HCT116 (cell line): ENCODE measurements at regions not wholly inside any gene's neighbourhood (a gene's known extent, or its start where the extent isn't known, plus 50 kb on each side); places are given as distances from the start of the nearest gene placed in this dataset.

Experiments
- ATAC-seq: fragments of 200-7000 bp; cut with Tn5 transposase; 2 replicates; pipeline ENCODE4 v1.9.1; 2020; ENCODE audit warnings: mild to moderate bottlenecking, moderate library complexity
- BruUV-seq: library from RNA; stranded (reverse); fragments of 400-500 nt; replicated peaks from 2 replicates; lab custom pipeline; 2021; lab: Mats Ljungman, UMichigan
- CTCF ChIA-PET: fragments of 300-600 bp; sonication (Branson Sonifier 250); formaldehyde crosslinking; loops from one replicate; lab custom pipeline; 2021; ENCODE audit warnings: antibody characterized with exemption; lab: Charles Lee
- POLR2A ChIA-PET: fragments of 300-600, 350-600 bp; sonication (Branson Sonifier 250); formaldehyde crosslinking; loops from one replicate; lab custom pipeline; 2021; ENCODE audit warnings: antibody characterized with exemption; lab: Charles Lee
- RAD21 ChIA-PET, 2 experiments: fragments of 300-600 bp; sonication (Branson Sonifier 250); formaldehyde crosslinking; loops; one replicate each; lab custom pipeline; 2023; ENCODE audit warnings: low total read pairs in 2 of 2; ENCODE audit not compliant: uncharacterized antibody in 2 of 2, unreplicated experiment in 2 of 2, low non-redundant PET in 1 of 2; lab: Charles Lee
- DNase-seq: peaks from one replicate; pipeline ENCODE4 v3.0.0-alpha.2; 2010; ENCODE audit warnings: low read depth, low spot score
- H2AFZ ChIP-seq: fragments of 200-600 bp; shearing (Covaris generic), sonication (generic); 2 replicates; pipeline ENCODE4 v1.6.1; 2017; ENCODE audit warnings: low read depth, mixed run types, mixed read lengths, antibody characterized with exemption, low read length; ENCODE audit not compliant: poor library complexity, severe bottlenecking
- H3K27ac ChIP-seq: 2 replicates; pipeline ENCODE4 v1.5.1; 2012; ENCODE audit warnings: low read depth, low read length
- H3K27me3 ChIP-seq: fragments of 200-600 bp; sonication (generic); 2 replicates; pipeline ENCODE4 v1.6.1; 2016; ENCODE audit warnings: mixed run types, low read length, mixed read lengths; ENCODE audit not compliant: insufficient read depth
- H3K36me3 ChIP-seq, 2 experiments: fragments of 200-500 bp in 1 of 2; fragments of 200-600 bp in 1 of 2; sonication (Bioruptor generic) in 1 of 2; sonication (generic) in 1 of 2; 2 replicates each; pipeline versions ENCODE4 v1.5.1 to v1.6.1; 2014 to 2016; ENCODE audit warnings: low read length in 2 of 2, inconsistent platforms in 1 of 2, mixed read lengths in 1 of 2, mixed run types in 1 of 2; ENCODE audit not compliant: insufficient read depth in 2 of 2, control insufficient read depth in 1 of 2
- H3K4me1 ChIP-seq, 2 experiments: fragments of 200-600 bp in 1 of 2; sonication (generic) in 1 of 2; 2 replicates each; pipeline versions ENCODE4 v1.5.1 to v1.6.1; 2012 to 2017; ENCODE audit warnings: low read length in 2 of 2, inconsistent platforms in 1 of 2, mild to moderate bottlenecking in 1 of 2, mixed read lengths in 1 of 2, mixed run types in 1 of 2, moderate library complexity in 1 of 2; ENCODE audit not compliant: insufficient read depth in 2 of 2, control insufficient read depth in 1 of 2
- H3K4me2 ChIP-seq: fragments of 200-600 bp; sonication (generic); 2 replicates; pipeline ENCODE4 v1.6.1; 2017; ENCODE audit warnings: mixed run types, low read length, mixed read lengths
- H3K4me3 ChIP-seq, 2 experiments: fragments of 200-600 bp in 1 of 2; sonication (generic) in 1 of 2; replicated peaks in 1 of 2; 2 replicates each; pipeline ENCODE4 v1.5.1; 2011 to 2016; ENCODE audit warnings: low read length in 2 of 2, control low read depth in 1 of 2, low read depth in 1 of 2, mild to moderate bottlenecking in 1 of 2, mixed read lengths in 1 of 2, mixed run types in 1 of 2
- H3K79me2 ChIP-seq: fragments of 200-600 bp; sonication (generic); 2 replicates; pipeline ENCODE4 v1.6.1; 2017; ENCODE audit warnings: mild to moderate bottlenecking, mixed run types, low read length, moderate library complexity, mixed read lengths; ENCODE audit not compliant: insufficient read depth
- H3K9ac ChIP-seq: fragments of 200-600 bp; sonication (generic); 2 replicates; pipeline ENCODE4 v1.6.1; 2016; ENCODE audit warnings: low read length, mixed read lengths
- H3K9me2 ChIP-seq: fragments of 200-600 bp; sonication (generic), shearing (Covaris generic); 2 replicates; pipeline ENCODE4 v1.6.1; 2017; ENCODE audit warnings: mixed run types, mild to moderate bottlenecking, moderate library complexity; ENCODE audit not compliant: insufficient read depth
- H3K9me3 ChIP-seq, 2 experiments: fragments of 200-500 bp in 1 of 2; fragments of 200-600 bp in 1 of 2; sonication (Bioruptor generic) in 1 of 2; sonication (generic) in 1 of 2; 2 replicates each; pipeline ENCODE4 v1.6.1; 2014 to 2017; ENCODE audit warnings: low read length in 2 of 2, mixed read lengths in 2 of 2, inconsistent platforms in 1 of 2, low read depth in 1 of 2, mild to moderate bottlenecking in 1 of 2, mixed run types in 1 of 2, moderate library complexity in 1 of 2; ENCODE audit not compliant: control insufficient read depth in 1 of 2, insufficient read depth in 1 of 2
- H4K20me1 ChIP-seq: fragments of 200-600 bp; sonication (generic), shearing (Covaris generic); 2 replicates; pipeline ENCODE4 v1.6.1; 2017; ENCODE audit warnings: mixed run types, mild to moderate bottlenecking, moderate library complexity; ENCODE audit not compliant: insufficient read depth
- ELF1 ChIP-seq: IDR thresholded peaks from 2 replicates; pipeline ENCODE4 v1.6.1; 2012; ENCODE audit warnings: low read depth, borderline replicate concordance
- FOSL1 ChIP-seq: IDR thresholded peaks from 2 replicates; pipeline ENCODE4 v1.6.1; 2012; ENCODE audit warnings: low read depth
- POLR2A ChIP-seq: IDR thresholded peaks from 2 replicates; pipeline ENCODE4 v1.7.0; 2011; ENCODE audit warnings: borderline replicate concordance; ENCODE audit not compliant: insufficient read depth, insufficient read length; ENCODE audit errors: extremely low read depth
- POLR2AphosphoS5 ChIP-seq: IDR thresholded peaks from 2 replicates; pipeline ENCODE4 v1.6.1; 2011; ENCODE audit warnings: mild to moderate bottlenecking, low read depth, low read length, moderate library complexity
- SIN3A ChIP-seq: IDR thresholded peaks from 2 replicates; pipeline ENCODE4 v1.6.1; 2012; ENCODE audit warnings: low read depth
- TCF7L2 ChIP-seq: IDR thresholded peaks from 2 replicates; pipeline ENCODE4 v1.7.0; 2011; ENCODE audit warnings: borderline replicate concordance, inconsistent platforms; ENCODE audit not compliant: insufficient read depth, insufficient read length; ENCODE audit errors: extremely low read depth
- YY1 ChIP-seq: IDR thresholded peaks from 2 replicates; pipeline ENCODE4 v1.6.1; 2011; ENCODE audit warnings: low read length, low read depth, moderate library complexity, mild to moderate bottlenecking; ENCODE audit not compliant: insufficient replicate concordance; ENCODE audit errors: extremely low read depth
- ZFX ChIP-seq: fragments of 450-650 bp; IDR thresholded peaks from 2 replicates; pipeline ENCODE4 v1.6.1; 2017
- ZNF274 ChIP-seq: fragments of 200-500 bp; sonication (Bioruptor generic); IDR thresholded peaks from 2 replicates; pipeline ENCODE4 v1.6.1; 2014; ENCODE audit warnings: mild to moderate bottlenecking, low read depth, low read length, inconsistent platforms
- intact Hi-C: fragments of 100-400 bp; cut with micrococcal nuclease; formaldehyde crosslinking; loops from 2 replicates; pipeline ENCODE4 v1.10.0; 2022
- TF ChIP-seq, protein P1 (sequence below), 3 experiments: fragments of 200-600 bp in 1 of 3; sonication (generic) in 1 of 3; IDR thresholded peaks in 2 of 3; conservative IDR thresholded peaks in 1 of 3; 2 replicates each; pipeline ENCODE4 v1.5.1; 2012 to 2017; ENCODE audit warnings: low read depth in 2 of 3, low read length in 2 of 3, antibody characterized with exemption in 1 of 3, borderline replicate concordance in 1 of 3, control low read depth in 1 of 3, mild to moderate bottlenecking in 1 of 3, mixed read lengths in 1 of 3, mixed run types in 1 of 3, moderate library complexity in 1 of 3; ENCODE audit not compliant: insufficient read depth in 1 of 3

DNA sequence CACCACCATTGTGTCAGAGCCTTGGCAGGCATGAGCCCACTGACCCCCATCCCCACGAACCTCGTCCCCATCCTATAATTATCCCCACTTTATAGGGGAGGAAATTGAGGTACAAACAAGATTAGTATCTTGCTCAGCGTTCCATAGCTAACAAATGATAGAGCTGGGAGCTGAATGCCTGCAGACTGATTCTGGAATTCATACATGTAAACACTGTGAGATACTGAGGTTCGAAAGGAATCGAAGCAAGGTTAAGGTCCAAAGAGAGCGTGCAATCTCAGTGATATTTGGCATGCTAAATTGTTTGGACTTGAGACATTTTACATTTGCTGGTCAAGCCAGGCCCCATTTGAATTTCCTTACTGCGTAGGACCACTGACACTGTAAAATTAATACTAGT is 746.6 kb downstream of the COL12A1 start:
- POLR2A ChIA-PET = no interaction called here
- no TSS peak for BruUV-seq
- Histone ChIP-seq H3K4me1 (no peaks in the 10 kb centered on the region), H3K27ac (no peak overlapping the region), H3K9me2 (no peaks in the 10 kb centered on the region), H3K9me3 (no peaks in the 10 kb centered on the region), H3K4me3 (no peak overlapping the region), H3K36me3 (no peaks in the 10 kb centered on the region), H4K20me1 (no peaks in the 10 kb centered on the region), H3K9ac (no peak overlapping the region), H2AFZ (no peak overlapping the region), H3K4me2 (no peak overlapping the region), H3K79me2 (no peaks in the 10 kb centered on the region), H3K27me3 (no peaks in the 10 kb centered on the region)
- intact Hi-C loops = no loop called here
- ATAC-seq (no peak), DNase-seq (no peak)
- RAD21 ChIA-PET = no interaction called here
- CTCF ChIA-PET = no interaction called here
- no peak for TF ChIP-seq FOSL1
- TF ChIP-seq YY1 = no peak
- TF ChIP-seq POLR2A = no peak
- TF ChIP-seq SIN3A = no peak
- TF ChIP-seq ZNF274 = no peak
- TF ChIP-seq ELF1 = no peak

DNA sequence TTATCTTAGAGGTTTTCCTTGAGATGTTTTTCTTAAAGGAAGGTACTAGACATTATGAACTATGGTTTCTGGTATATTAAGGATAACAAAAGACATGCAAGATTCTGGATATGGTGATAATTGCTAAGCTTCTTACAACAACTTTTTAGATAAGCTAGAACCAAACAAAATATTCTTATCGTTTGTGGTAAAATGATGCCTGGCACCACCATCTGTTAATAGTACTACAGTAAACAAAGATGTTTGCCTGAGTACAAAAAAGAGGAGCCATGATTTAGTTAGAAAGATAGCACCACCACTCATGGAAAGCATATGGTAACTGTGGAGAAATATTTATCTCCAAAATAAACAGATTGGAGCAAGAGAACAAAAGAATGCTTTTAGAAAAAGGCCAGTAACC is 747.3 kb downstream of the COL12A1 start:
- BruUV-seq = no TSS peak

More for the DNA sequence above, 747.3 kb downstream of the COL12A1 start:
- Histone ChIP-seq H3K9me2 (no peaks in the 10 kb centered on the region), H3K4me3 (no peak overlapping the region), H3K27me3 (no peaks in the 10 kb centered on the region), H3K4me2 (no peak overlapping the region), H3K36me3 (no peaks in the 10 kb centered on the region), H3K27ac (no peak overlapping the region), H3K4me1 (no peaks in the 10 kb centered on the region), H3K9me3 (no peaks in the 10 kb centered on the region), H2AFZ (no peak overlapping the region), H3K79me2 (no peaks in the 10 kb centered on the region), H4K20me1 (no peaks in the 10 kb centered on the region), H3K9ac (no peak overlapping the region)
- RAD21 ChIA-PET = no interaction called here
- ATAC-seq (no peak), DNase-seq (no peak)
- CTCF ChIA-PET = no interaction called here
- intact Hi-C loops = no loop called here
- TF ChIP-seq, protein P1, sequence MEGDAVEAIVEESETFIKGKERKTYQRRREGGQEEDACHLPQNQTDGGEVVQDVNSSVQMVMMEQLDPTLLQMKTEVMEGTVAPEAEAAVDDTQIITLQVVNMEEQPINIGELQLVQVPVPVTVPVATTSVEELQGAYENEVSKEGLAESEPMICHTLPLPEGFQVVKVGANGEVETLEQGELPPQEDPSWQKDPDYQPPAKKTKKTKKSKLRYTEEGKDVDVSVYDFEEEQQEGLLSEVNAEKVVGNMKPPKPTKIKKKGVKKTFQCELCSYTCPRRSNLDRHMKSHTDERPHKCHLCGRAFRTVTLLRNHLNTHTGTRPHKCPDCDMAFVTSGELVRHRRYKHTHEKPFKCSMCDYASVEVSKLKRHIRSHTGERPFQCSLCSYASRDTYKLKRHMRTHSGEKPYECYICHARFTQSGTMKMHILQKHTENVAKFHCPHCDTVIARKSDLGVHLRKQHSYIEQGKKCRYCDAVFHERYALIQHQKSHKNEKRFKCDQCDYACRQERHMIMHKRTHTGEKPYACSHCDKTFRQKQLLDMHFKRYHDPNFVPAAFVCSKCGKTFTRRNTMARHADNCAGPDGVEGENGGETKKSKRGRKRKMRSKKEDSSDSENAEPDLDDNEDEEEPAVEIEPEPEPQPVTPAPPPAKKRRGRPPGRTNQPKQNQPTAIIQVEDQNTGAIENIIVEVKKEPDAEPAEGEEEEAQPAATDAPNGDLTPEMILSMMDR (IDR thresholded peaks at IDR 0.05 in 2 of 3, conservative IDR thresholded peaks at IDR 0.05 in 1 of 3; ENCODE audit: borderline replicate concordance in 1 of 3, insufficient read depth in 1 of 3, low read depth in 2 of 3, low read length in 2 of 3) = no peak
- no peak for TF ChIP-seq TCF7L2
- TF ChIP-seq ELF1 = no peak
- TF ChIP-seq ZFX = no peak
- no peak for TF ChIP-seq POLR2AphosphoS5
- POLR2A ChIA-PET = no interaction called here
